Psoas muscle (tissue), 7 donors: ENCODE measurements at regions not wholly inside any gene's neighbourhood (a gene's known extent, or its start where the extent isn't known, plus 50 kb on each side); places are given as distances from the start of the nearest gene placed in this dataset.

Source experiments
- ATAC-seq, 4 donors: fragments of 200-7000 bp; cut with Tn5 transposase; one replicate each; pipeline ENCODE4 v1.9.1; 2020; ENCODE audit warnings: moderate library complexity in 3 of 4, mild to moderate bottlenecking in 2 of 4
- DNase-seq, 2 donors: peaks; one replicate each; pipeline ENCODE4 v3.0.0-alpha.2; 2020
- H3K27ac ChIP-seq: fragments of 200-600 bp; one replicate; pipeline ENCODE4 v1.8.0; 2022
- H3K27me3 ChIP-seq, 3 donors: fragments of 200-600 bp in 1 of 3; one replicate each; pipeline versions ENCODE4 v1.6.1 to v1.8.0; 2013 to 2022; ENCODE audit warnings: low read length in 2 of 3, mild to moderate bottlenecking in 2 of 3, moderate library complexity in 1 of 3; ENCODE audit not compliant: insufficient read depth in 3 of 3
- H3K36me3 ChIP-seq, 2 donors: fragments of 200-600 bp in 1 of 2; one replicate each; pipeline versions ENCODE4 v1.6.1 to v1.8.0; 2013 to 2022; ENCODE audit warnings: low read depth in 1 of 2, mild to moderate bottlenecking in 1 of 2, moderate library complexity in 1 of 2; ENCODE audit not compliant: insufficient read depth in 1 of 2
- H3K4me1 ChIP-seq: fragments of 200-600 bp; one replicate; pipeline ENCODE4 v1.8.0; 2022
- H3K4me3 ChIP-seq: fragments of 200-600 bp; one replicate; pipeline ENCODE4 v1.8.0; 2022; ENCODE audit warnings: mild to moderate bottlenecking
- H3K9me3 ChIP-seq: fragments of 200-600 bp; one replicate; pipeline ENCODE4 v1.8.0; 2022
- CTCF ChIP-seq: fragments of 200-600 bp; IDR thresholded peaks from one replicate; pipeline ENCODE4 v1.8.0; 2022; ENCODE audit warnings: antibody characterized with exemption
- WGBS, 3 donors: extraction: QIAGEN DNeasy Blood & Tissue Kit; methylation state at CpG; one replicate each; pipeline versions ENCODE4 v1.1.6 to v1.1.7; 2013; 5-methylcytosine and 5-hydroxymethylcytosine counted together
- intact Hi-C, 2 donors: fragments of 100-400 bp; cut with DNase I; formaldehyde crosslinking; loops; one replicate each; pipeline versions ENCODE4 v1.11.0 to v1.14.2; 2022
- donor health status: healthy with polysubstance abuse.
- donor health status: DM: no; HTN: no; CAD: no; lungs with moderate emphysema.
- donor health status: Bipolar disorder and iron deficiency.
- donor health status: healthy.
- donor health status: DM: yes; HTN: yes; CAD: no.
- donor health status: DM: no; HTN: no; CAD: no.
- donor health status: DM: yes; HTN: yes; CAD: no.

- ATAC-seq: no peak
- Histone ChIP-seq H3K4me3 (no peak overlapping the region), H3K4me1 (no peaks in the 10 kb centered on the region), H3K27me3 (no peaks in the 10 kb centered on the region), H3K36me3 (no peaks in the 10 kb centered on the region), H3K27ac (no peak overlapping the region), H3K9me3 (no peaks in the 10 kb centered on the region)
- DNase-seq: no peak
- intact Hi-C loops: no loop called here
- TF ChIP-seq CTCF: no peak
- WGBS, 3 donors: 88 to 90% (median 90%) methylated on average over 4 of the region's 4 CpGs
These were observed 642.6 kb downstream of the PCDH7 start for GRCh38 chr4:31362756-31363155.

- Histone ChIP-seq H3K4me1 (no peaks in the 10 kb centered on the region), H3K27ac (no peak overlapping the region), H3K27me3 (no peaks in the 10 kb centered on the region), H3K4me3 (no peak overlapping the region), H3K36me3 (no peaks in the 10 kb centered on the region), H3K9me3 (no peaks in the 10 kb centered on the region)
- DNase-seq (no peak), ATAC-seq (no peak)
- TF ChIP-seq CTCF: no peak
- intact Hi-C loops: no loop called here
- WGBS, 3 donors: 57 to 80% (median 78%) methylated on average over 6 of the region's 6 CpGs
These were observed 645.0 kb downstream of the PCDH7 start for GRCh38 chr4:31365006-31365690.

GRCh38 chr4:31366041-31366440, 645.9 kb downstream of the PCDH7 start:
- H3K4me3 ChIP-seq: no peak overlapping the region
- no peaks in the 10 kb centered on the region for H3K4me1 ChIP-seq
- no peak for TF ChIP-seq CTCF
- WGBS, 3 donors: 37 to 59% (median 40%) methylated on average over 1 of the region's 1 CpG
- H3K36me3 ChIP-seq: no peaks in the 10 kb centered on the region
- ATAC-seq (no peak), DNase-seq (no peak)
- H3K27me3 ChIP-seq: no peaks in the 10 kb centered on the region
- H3K27ac ChIP-seq: no peak overlapping the region
- H3K9me3 ChIP-seq: no peaks in the 10 kb centered on the region
- intact Hi-C loops: no loop called here

- ATAC-seq (no peak), DNase-seq (no peak)
- no peaks in the 10 kb centered on the region for H3K27me3 ChIP-seq
- H3K4me3 ChIP-seq: no peak overlapping the region
- no peaks in the 10 kb centered on the region for H3K9me3 ChIP-seq
- H3K36me3 ChIP-seq: no peaks in the 10 kb centered on the region
- WGBS, 3 donors: 63 to 65% (median 65%) methylated on average over 3 of the region's 3 CpGs
- intact Hi-C loops: no loop called here
- no peak overlapping the region for H3K27ac ChIP-seq
- no peaks in the 10 kb centered on the region for H3K4me1 ChIP-seq
- TF ChIP-seq CTCF: peak; percentile 52
These were observed 650.8 kb downstream of the PCDH7 start for GRCh38 chr4:31370866-31371465.
